Hindlimb muscle (tissue), 1 donor: ENCODE measurements at regions not wholly inside any gene's neighbourhood (a gene's known extent, or its start where the extent isn't known, plus 50 kb on each side); places are given as distances from the start of the nearest gene placed in this dataset.

Source experiments
- DNase-seq: peaks from one replicate; pipeline ENCODE4 v3.0.0-alpha.2; 2013

- DNase-seq: no peak
These were observed 372.5 kb upstream of the MKI67 start for GRCh38 chr10:128498746-128499145.

GRCh38 chr10:128499486-128499885 is 373.3 kb upstream of the MKI67 start:
- no peak for DNase-seq

GRCh38 chr10:128499956-128500355 is 373.7 kb upstream of the MKI67 start:
- DNase-seq: no peak

GRCh38 chr10:128500642-128501041 is 374.4 kb upstream of the MKI67 start:
- no peak for DNase-seq

GRCh38 chr10:128505346-128505745 is 379.1 kb upstream of the MKI67 start:
- DNase-seq: no peak

GRCh38 chr10:128506423-128506822 is 380.2 kb upstream of the MKI67 start:
- no peak for DNase-seq

- DNase-seq: no peak
These were observed 380.8 kb upstream of the MKI67 start for GRCh38 chr10:128507066-128507465.

GRCh38 chr10:128511284-128511683 is 385.1 kb upstream of the MKI67 start:
- no peak for DNase-seq

- DNase-seq: no peak
These were observed 386.5 kb upstream of the MKI67 start for GRCh38 chr10:128512767-128513166.

- no peak for DNase-seq
These were observed 388.3 kb upstream of the MKI67 start for GRCh38 chr10:128514536-128514935.

- DNase-seq: no peak
These were observed 390.0 kb upstream of the MKI67 start for GRCh38 chr10:128516180-128516579.

GRCh38 chr10:128517167-128517566 is 390.9 kb upstream of the MKI67 start:
- DNase-seq: no peak

- no peak for DNase-seq
These were observed 391.8 kb upstream of the MKI67 start for GRCh38 chr10:128518000-128518399.

- no peak for DNase-seq
These were observed 393.4 kb upstream of the MKI67 start for GRCh38 chr10:128519581-128519980.

GRCh38 chr10:128520211-128520815 is 394.1 kb upstream of the MKI67 start:
- no peak for DNase-seq

- DNase-seq: no peak
These were observed 396.5 kb upstream of the MKI67 start for GRCh38 chr10:128522551-128523308.

GRCh38 chr10:128525444-128525843 is 399.2 kb upstream of the MKI67 start:
- no peak for DNase-seq

GRCh38 chr10:128525936-128526335 is 399.7 kb upstream of the MKI67 start:
- DNase-seq: no peak

GRCh38 chr10:128526791-128527375 is 400.7 kb upstream of the MKI67 start:
- peak; percentile 50 for DNase-seq

- no peak for DNase-seq
These were observed 401.5 kb upstream of the MKI67 start for GRCh38 chr10:128527711-128528110.

- DNase-seq: no peak
These were observed 401.9 kb upstream of the MKI67 start for GRCh38 chr10:128528167-128528566.

GRCh38 chr10:128528781-128529180 is 402.6 kb upstream of the MKI67 start:
- no peak for DNase-seq

GRCh38 chr10:128529225-128529624 is 403.0 kb upstream of the MKI67 start:
- no peak for DNase-seq

- DNase-seq: no peak
These were observed 404.1 kb upstream of the MKI67 start for GRCh38 chr10:128530301-128530700.
